Stimulated activated CD4-positive, alpha-beta T cell treated with anti-CD3 and anti-CD28 coated beads, TNF-alpha, amount 100 ng/mL, for 48 hours (primary cell): ENCODE measurements at regions not wholly inside any gene's neighbourhood (a gene's known extent, or its start where the extent isn't known, plus 50 kb on each side); places are given as distances from the start of the nearest gene placed in this dataset.
"Not testable (repeated sequence)": the region's sequence is repeated elsewhere in the genome, so short reads cannot be mapped to it uniquely, and the experiment has no call there.

Source experiments
- DNase-seq, 3 donors: peaks; one replicate each; pipeline ENCODE4 v3.0.0-alpha.2; 2020; ENCODE audit warnings: low read depth in 3 of 3

GRCh38 chr4:81599742-81600380, 128.2 kb upstream of the RASGEF1B start:
- no peak for DNase-seq

GRCh38 chr4:81595798-81596610, 124.3 kb upstream of the RASGEF1B start:
- DNase-seq = no peak

GRCh38 chr4:81595287-81595686, 123.6 kb upstream of the RASGEF1B start:
- no peak for DNase-seq

- DNase-seq = no peak
Measured at GRCh38 chr4:81594490-81595159, 122.9 kb upstream of the RASGEF1B start.

- no peak for DNase-seq
Measured at GRCh38 chr4:81592701-81593100, 121.0 kb upstream of the RASGEF1B start.

- DNase-seq = no peak
Measured at GRCh38 chr4:81590596-81590995, 118.9 kb upstream of the RASGEF1B start.

- no peak for DNase-seq
Measured at GRCh38 chr4:81589262-81589661, 117.6 kb upstream of the RASGEF1B start.

- no peak for DNase-seq
Measured at GRCh38 chr4:81586706-81587105, 115.0 kb upstream of the RASGEF1B start.

- not testable (repeated sequence) for DNase-seq
Measured at GRCh38 chr4:81580994-81581374, 109.3 kb upstream of the RASGEF1B start.

GRCh38 chr4:81580346-81580993, 108.8 kb upstream of the RASGEF1B start:
- no peak for DNase-seq

- DNase-seq = no peak
Measured at GRCh38 chr4:81577392-81577791, 105.7 kb upstream of the RASGEF1B start.

GRCh38 chr4:81574991-81575390, 103.3 kb upstream of the RASGEF1B start:
- DNase-seq = no peak

GRCh38 chr4:81573840-81574239, 102.1 kb upstream of the RASGEF1B start:
- DNase-seq = no peak

GRCh38 chr4:81572402-81572801, 100.7 kb upstream of the RASGEF1B start:
- no peak for DNase-seq

GRCh38 chr4:81571105-81571504, 99.4 kb upstream of the RASGEF1B start:
- no peak for DNase-seq

- DNase-seq = no peak
Measured at GRCh38 chr4:81566161-81566591, 94.5 kb upstream of the RASGEF1B start.

GRCh38 chr4:81565142-81565870, 93.6 kb upstream of the RASGEF1B start:
- no peak for DNase-seq

GRCh38 chr4:81564025-81564424, 92.3 kb upstream of the RASGEF1B start:
- no peak for DNase-seq

GRCh38 chr4:81562093-81562492, 90.4 kb upstream of the RASGEF1B start:
- no peak for DNase-seq

- no peak for DNase-seq
Measured at GRCh38 chr4:81557306-81557705, 85.6 kb upstream of the RASGEF1B start.

GRCh38 chr4:81555489-81555888, 83.8 kb upstream of the RASGEF1B start:
- DNase-seq = no peak

GRCh38 chr4:81552086-81552485, 80.4 kb upstream of the RASGEF1B start:
- DNase-seq = no peak
